IMR-90 (cell line): ENCODE measurements at regions not wholly inside any gene's neighbourhood (a gene's known extent, or its start where the extent isn't known, plus 50 kb on each side); places are given as distances from the start of the nearest gene placed in this dataset.

Experiments
- ATAC-seq: fragments of 200-7000 bp; cut with Tn5 transposase; 2 replicates; pipeline ENCODE4 v1.9.1; 2020; ENCODE audit warnings: low read depth, mild to moderate bottlenecking, moderate library complexity
- BruUV-seq: library from RNA; stranded (reverse); fragments of 400-500 nt; replicated peaks from 2 replicates; lab custom pipeline; 2021; lab: Mats Ljungman, UMichigan
- CTCF ChIA-PET: fragments of 300-600 bp; formaldehyde crosslinking; extraction: SDS; loops from one replicate; lab custom pipeline; 2021; ENCODE audit warnings: antibody characterized with exemption; lab: Yijun Ruan, JAX
- POLR2A ChIA-PET: fragments of 300-600 bp; sonication (Branson Sonifier 250); formaldehyde crosslinking; loops from one replicate; lab custom pipeline; 2022; ENCODE audit warnings: antibody characterized with exemption; ENCODE audit not compliant: unreplicated experiment; lab: Charles Lee
- DNase-seq: peaks from one replicate; pipeline ENCODE4 v3.0.0; 2013
- H2AFZ ChIP-seq: replicated peaks from 2 replicates; pipeline ENCODE3; 2013; ENCODE audit warnings: low read length, mild to moderate bottlenecking; ENCODE audit not compliant: poor library complexity
- H2AK5ac ChIP-seq: 2 replicates; pipeline ENCODE4 v1.6.1; 2013; ENCODE audit warnings: low read depth, low read length, inconsistent platforms
- H2AK9ac ChIP-seq: replicated peaks from 2 replicates; pipeline ENCODE3; 2013; ENCODE audit warnings: mild to moderate bottlenecking, low read depth, low read length, moderate library complexity; ENCODE audit not compliant: poor library complexity
- H2BK120ac ChIP-seq: 2 replicates; pipeline ENCODE4 v1.6.1; 2013; ENCODE audit warnings: low read depth, low read length, inconsistent platforms
- H2BK15ac ChIP-seq: 3 replicates; pipeline ENCODE4 v1.6.1; 2013; ENCODE audit warnings: low read depth, low read length, inconsistent platforms
- H2BK20ac ChIP-seq: 2 replicates; pipeline ENCODE4 v1.6.1; 2013; ENCODE audit warnings: low read depth, mild to moderate bottlenecking, inconsistent platforms, low read length, moderate library complexity
- H2BK5ac ChIP-seq: 2 replicates; pipeline ENCODE4 v1.6.1; 2013; ENCODE audit warnings: mild to moderate bottlenecking, low read depth, low read length, inconsistent platforms; ENCODE audit not compliant: poor library complexity, severe bottlenecking
- H3K14ac ChIP-seq: replicated peaks from 2 replicates; pipeline ENCODE4 v1.6.1; 2013; ENCODE audit warnings: low read depth, low read length, inconsistent platforms
- H3K18ac ChIP-seq: 2 replicates; pipeline ENCODE4 v1.6.1; 2013; ENCODE audit warnings: low read depth, low read length, control low read depth
- H3K23ac ChIP-seq: 2 replicates; pipeline ENCODE4 v1.6.1; 2013; ENCODE audit warnings: low read depth, low read length, inconsistent platforms
- H3K27ac ChIP-seq: 2 replicates; pipeline ENCODE4 v1.5.1; 2013; ENCODE audit warnings: mild to moderate bottlenecking, control low read depth, low read length; ENCODE audit not compliant: insufficient read depth
- H3K27me3 ChIP-seq: 2 replicates; pipeline ENCODE4 v1.6.1; 2013; ENCODE audit warnings: low read length; ENCODE audit not compliant: control insufficient read depth, insufficient read depth
- H3K36me3 ChIP-seq: 2 replicates; pipeline ENCODE4 v1.6.1; 2013; ENCODE audit warnings: low read length, mixed read lengths; ENCODE audit not compliant: control insufficient read depth, insufficient read depth
- H3K4ac ChIP-seq: 2 replicates; pipeline ENCODE4 v1.6.1; 2013; ENCODE audit warnings: low read depth, low read length, inconsistent platforms
- H3K4me1 ChIP-seq: 2 replicates; pipeline ENCODE4 v1.6.1; 2013; ENCODE audit warnings: low read length, mixed read lengths; ENCODE audit not compliant: control insufficient read depth, insufficient read depth
- H3K4me2 ChIP-seq: 2 replicates; pipeline ENCODE4 v1.6.1; 2013; ENCODE audit warnings: low read depth, mild to moderate bottlenecking, control low read depth, low read length, moderate library complexity
- H3K4me3 ChIP-seq: 2 replicates; pipeline ENCODE4 v1.5.1; 2013; ENCODE audit warnings: low read depth, mild to moderate bottlenecking, control low read depth, low read length, moderate library complexity; ENCODE audit not compliant: insufficient read depth
- H3K56ac ChIP-seq: 2 replicates; pipeline ENCODE4 v1.6.1; 2013; ENCODE audit warnings: low read length, inconsistent platforms; ENCODE audit not compliant: insufficient read depth; ENCODE audit errors: extremely low read depth
- H3K79me1 ChIP-seq, 2 experiments: 2 replicates each; pipeline ENCODE4 v1.6.1; 2013; ENCODE audit warnings: low read length in 2 of 2, inconsistent platforms in 1 of 2, low read depth in 1 of 2
- H3K9ac ChIP-seq: 2 replicates; pipeline ENCODE4 v1.6.1; 2013; ENCODE audit warnings: low read depth, low read length, control low read depth
- H3K9me1 ChIP-seq: 2 replicates; pipeline ENCODE4 v1.6.1; 2013; ENCODE audit warnings: low read length, inconsistent platforms; ENCODE audit not compliant: insufficient read depth
- H3K9me3 ChIP-seq: 2 replicates; pipeline ENCODE4 v1.6.1; 2013; ENCODE audit warnings: low read length; ENCODE audit not compliant: control insufficient read depth, insufficient read depth
- H4K20me1 ChIP-seq: 2 replicates; pipeline ENCODE4 v1.6.1; 2013; ENCODE audit warnings: low read length, inconsistent platforms; ENCODE audit not compliant: insufficient read depth
- H4K5ac ChIP-seq: 2 replicates; pipeline ENCODE4 v1.6.1; 2013; ENCODE audit warnings: mild to moderate bottlenecking, low read depth, low read length, control low read depth
- H4K8ac ChIP-seq, 2 experiments: 2 replicates each; pipeline ENCODE4 v1.6.1; 2013; ENCODE audit warnings: low read depth in 2 of 2, low read length in 2 of 2, control low read depth in 1 of 2, inconsistent platforms in 1 of 2
- H4K91ac ChIP-seq: 2 replicates; pipeline ENCODE4 v1.6.1; 2013; ENCODE audit warnings: low read depth, low read length, inconsistent platforms; ENCODE audit not compliant: insufficient read depth
- MAFK ChIP-seq: IDR thresholded peaks from 2 replicates; pipeline ENCODE4 v1.6.1; 2012; ENCODE audit warnings: low read depth, low read length, improper control_type of control experiment
- MXI1 ChIP-seq: IDR thresholded peaks from 2 replicates; pipeline ENCODE4 v1.6.1; 2012; ENCODE audit warnings: low read depth, mild to moderate bottlenecking, low read length, moderate library complexity, borderline replicate concordance
- NFE2L2 ChIP-seq: fragments of 150-350 bp; IDR thresholded peaks from 2 replicates; pipeline ENCODE4 v1.6.1; 2016; ENCODE audit warnings: low read depth, mild to moderate bottlenecking, low read length
- RAD21 ChIP-seq: IDR thresholded peaks from 2 replicates; pipeline ENCODE4 v1.6.1; 2012; ENCODE audit warnings: low read length, improper control_type of control experiment
- RCOR1 ChIP-seq: IDR thresholded peaks from 2 replicates; pipeline ENCODE4 v1.6.1; 2012; ENCODE audit warnings: mild to moderate bottlenecking, low read length, improper control_type of control experiment; ENCODE audit not compliant: insufficient replicate concordance
- RFX5 ChIP-seq: IDR thresholded peaks from 2 replicates; pipeline ENCODE4 v1.8.0; 2012; ENCODE audit warnings: low read depth, mild to moderate bottlenecking, low read length, moderate library complexity
- SMC3 ChIP-seq: fragments of 150-350 bp; IDR thresholded peaks from 2 replicates; pipeline ENCODE4 v1.6.1; 2016; ENCODE audit warnings: low read depth, mild to moderate bottlenecking, antibody characterized with exemption, low read length, moderate library complexity
- dilution Hi-C: fragments of 300-500 bp; cut with HindIII; formaldehyde crosslinking; loops from one replicate; pipeline ENCODE4 v1.14.3; 2018; ENCODE audit warnings: low sequenced_read_pairs; ENCODE audit not compliant: unreplicated experiment
- in situ Hi-C: fragments of 300-500 bp; cut with MboI; formaldehyde crosslinking; loops from 3 replicates; pipeline ENCODE4 v1.14.3; 2019; ENCODE audit warnings: low sequenced_read_pairs, inconsistent platforms, mixed read lengths
- intact Hi-C: fragments of 100-400 bp; cut with micrococcal nuclease; formaldehyde crosslinking; loops from 2 replicates; pipeline ENCODE4 v1.10.0; 2022
- TF ChIP-seq, protein P1 (sequence below): fragments of 150-350 bp; IDR thresholded peaks from 2 replicates; pipeline ENCODE4 v1.6.1; 2016; ENCODE audit warnings: low read depth, mild to moderate bottlenecking, low read length, moderate library complexity, borderline replicate concordance
- TF ChIP-seq, protein P2 (sequence below): conservative IDR thresholded peaks from 2 replicates; pipeline ENCODE4 v1.5.1; 2012; ENCODE audit warnings: mild to moderate bottlenecking, low read depth, low read length, improper control_type of control experiment

DNA sequence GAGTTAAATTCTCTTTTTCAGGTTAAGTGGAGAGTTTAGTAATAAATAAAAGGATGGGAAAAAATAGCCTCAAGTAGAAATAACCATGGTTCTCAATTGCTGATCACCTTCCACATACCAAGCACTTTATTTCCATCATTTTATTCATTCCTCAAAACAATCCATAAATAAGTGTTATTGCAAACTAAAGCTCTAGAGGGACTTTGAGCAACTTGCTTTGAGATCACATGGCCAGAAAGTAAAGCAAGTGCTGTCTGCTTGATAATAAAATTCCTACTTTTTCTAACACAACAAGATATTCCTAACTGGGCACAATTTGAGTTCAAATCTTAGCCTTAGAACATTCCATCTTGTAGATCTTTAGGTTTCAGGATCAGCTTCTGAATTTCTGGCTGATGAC is 97.1 kb upstream of the C1orf87 start:
- Histone ChIP-seq H3K4me2 (no peak overlapping the region), H3K27ac (no peak overlapping the region), H3K27me3 (no peaks in the 10 kb centered on the region; the same call in 1 of the 2 replicates), H3K36me3 (no peaks in the 10 kb centered on the region), H2AK9ac (no peak overlapping the region), H4K8ac (no peak overlapping the region), H2BK5ac (no peak overlapping the region), H3K79me1 (no peaks in the 10 kb centered on the region), H4K5ac (no peak overlapping the region), H3K9me1 (no peaks in the 10 kb centered on the region), H3K4ac (no peak overlapping the region), H3K9me3 (no peaks in the 10 kb centered on the region; the same call in 1 of the 2 replicates), H3K9ac (no peak overlapping the region), H3K18ac (no peak overlapping the region), H3K56ac (no peak overlapping the region), H3K14ac (no peak overlapping the region), H3K23ac (no peak overlapping the region), H4K91ac (no peak overlapping the region), H2BK120ac (no peak overlapping the region), H2AFZ (no peak overlapping the region), H3K4me1 (no peaks in the 10 kb centered on the region), H2BK20ac (no peak overlapping the region), H3K4me3 (no peak overlapping the region), H2AK5ac (no peak overlapping the region), H4K20me1 (no peaks in the 10 kb centered on the region), H2BK15ac (no peak overlapping the region)
- no TSS peak for BruUV-seq
- dilution Hi-C loops: no loop called here
- ATAC-seq: no peak
- no peak for TF ChIP-seq MXI1
- TF ChIP-seq RFX5: no peak
- TF ChIP-seq, protein P1, sequence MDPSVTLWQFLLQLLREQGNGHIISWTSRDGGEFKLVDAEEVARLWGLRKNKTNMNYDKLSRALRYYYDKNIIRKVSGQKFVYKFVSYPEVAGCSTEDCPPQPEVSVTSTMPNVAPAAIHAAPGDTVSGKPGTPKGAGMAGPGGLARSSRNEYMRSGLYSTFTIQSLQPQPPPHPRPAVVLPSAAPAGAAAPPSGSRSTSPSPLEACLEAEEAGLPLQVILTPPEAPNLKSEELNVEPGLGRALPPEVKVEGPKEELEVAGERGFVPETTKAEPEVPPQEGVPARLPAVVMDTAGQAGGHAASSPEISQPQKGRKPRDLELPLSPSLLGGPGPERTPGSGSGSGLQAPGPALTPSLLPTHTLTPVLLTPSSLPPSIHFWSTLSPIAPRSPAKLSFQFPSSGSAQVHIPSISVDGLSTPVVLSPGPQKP: no peak
- TF ChIP-seq, protein P2, sequence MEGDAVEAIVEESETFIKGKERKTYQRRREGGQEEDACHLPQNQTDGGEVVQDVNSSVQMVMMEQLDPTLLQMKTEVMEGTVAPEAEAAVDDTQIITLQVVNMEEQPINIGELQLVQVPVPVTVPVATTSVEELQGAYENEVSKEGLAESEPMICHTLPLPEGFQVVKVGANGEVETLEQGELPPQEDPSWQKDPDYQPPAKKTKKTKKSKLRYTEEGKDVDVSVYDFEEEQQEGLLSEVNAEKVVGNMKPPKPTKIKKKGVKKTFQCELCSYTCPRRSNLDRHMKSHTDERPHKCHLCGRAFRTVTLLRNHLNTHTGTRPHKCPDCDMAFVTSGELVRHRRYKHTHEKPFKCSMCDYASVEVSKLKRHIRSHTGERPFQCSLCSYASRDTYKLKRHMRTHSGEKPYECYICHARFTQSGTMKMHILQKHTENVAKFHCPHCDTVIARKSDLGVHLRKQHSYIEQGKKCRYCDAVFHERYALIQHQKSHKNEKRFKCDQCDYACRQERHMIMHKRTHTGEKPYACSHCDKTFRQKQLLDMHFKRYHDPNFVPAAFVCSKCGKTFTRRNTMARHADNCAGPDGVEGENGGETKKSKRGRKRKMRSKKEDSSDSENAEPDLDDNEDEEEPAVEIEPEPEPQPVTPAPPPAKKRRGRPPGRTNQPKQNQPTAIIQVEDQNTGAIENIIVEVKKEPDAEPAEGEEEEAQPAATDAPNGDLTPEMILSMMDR: no peak
- no peak for TF ChIP-seq RCOR1
- TF ChIP-seq MAFK: no peak
- TF ChIP-seq NFE2L2: no peak
- TF ChIP-seq SMC3: no peak
- TF ChIP-seq RAD21: no peak
- DNase-seq: no peak
- in situ Hi-C loops: no loop called here
- ChIA-PET CTCF (interaction anchor here (1.0 to 1.4 kb wide), 2 partner anchors 14 to 15 kb away, joined by 3 to 4 read pairs; no protein-coding TSS in a partner anchor), POLR2A (no interaction called here)
- intact Hi-C loops: no loop called here
